Mesothelial cell of epicardium (in vitro differentiated cells): ENCODE measurements at regions not wholly inside any gene's neighbourhood (a gene's known extent, or its start where the extent isn't known, plus 50 kb on each side); places are given as distances from the start of the nearest gene placed in this dataset.
A peak's percentile ranks its signal among the peaks of the same experiment; 100 is the strongest.

Experiments used
- DNase-seq, 2 experiments: peaks; one replicate each; pipeline ENCODE4 v3.0.0; 2021; ENCODE audit warnings: low spot score in 2 of 2; ENCODE audit not compliant: unreplicated experiment in 2 of 2
- H3K27ac Mint-ChIP-seq: 2 replicates; pipeline ENCODE4 v1.8.0; 2021; ENCODE audit warnings: mixed read lengths
- H3K27me3 Mint-ChIP-seq: 2 replicates; pipeline ENCODE4 v1.8.0; 2021; ENCODE audit warnings: low read depth, mixed read lengths
- H3K36me3 Mint-ChIP-seq: 2 replicates; pipeline ENCODE4 v1.8.0; 2021; ENCODE audit warnings: mixed read lengths
- H3K4me1 Mint-ChIP-seq: 2 replicates; pipeline ENCODE4 v1.8.0; 2021; ENCODE audit warnings: mixed read lengths
- H3K4me3 Mint-ChIP-seq: 2 replicates; pipeline ENCODE4 v1.8.0; 2021; ENCODE audit warnings: mild to moderate bottlenecking, moderate library complexity, mixed read lengths
- H3K9me3 Mint-ChIP-seq: 2 replicates; pipeline ENCODE4 v1.8.0; 2021; ENCODE audit warnings: mixed read lengths
- TF ChIP-seq, protein P1 (sequence below): fragments of 200-600 bp; sonication (generic); IDR thresholded peaks from one replicate; pipeline ENCODE4 v1.5.0; 2021; ENCODE audit warnings: antibody characterized with exemption; ENCODE audit not compliant: unreplicated experiment

GRCh38 chr9:129332581-129332980 is 154.5 kb upstream of the IER5L start:
- TF ChIP-seq, protein P1, sequence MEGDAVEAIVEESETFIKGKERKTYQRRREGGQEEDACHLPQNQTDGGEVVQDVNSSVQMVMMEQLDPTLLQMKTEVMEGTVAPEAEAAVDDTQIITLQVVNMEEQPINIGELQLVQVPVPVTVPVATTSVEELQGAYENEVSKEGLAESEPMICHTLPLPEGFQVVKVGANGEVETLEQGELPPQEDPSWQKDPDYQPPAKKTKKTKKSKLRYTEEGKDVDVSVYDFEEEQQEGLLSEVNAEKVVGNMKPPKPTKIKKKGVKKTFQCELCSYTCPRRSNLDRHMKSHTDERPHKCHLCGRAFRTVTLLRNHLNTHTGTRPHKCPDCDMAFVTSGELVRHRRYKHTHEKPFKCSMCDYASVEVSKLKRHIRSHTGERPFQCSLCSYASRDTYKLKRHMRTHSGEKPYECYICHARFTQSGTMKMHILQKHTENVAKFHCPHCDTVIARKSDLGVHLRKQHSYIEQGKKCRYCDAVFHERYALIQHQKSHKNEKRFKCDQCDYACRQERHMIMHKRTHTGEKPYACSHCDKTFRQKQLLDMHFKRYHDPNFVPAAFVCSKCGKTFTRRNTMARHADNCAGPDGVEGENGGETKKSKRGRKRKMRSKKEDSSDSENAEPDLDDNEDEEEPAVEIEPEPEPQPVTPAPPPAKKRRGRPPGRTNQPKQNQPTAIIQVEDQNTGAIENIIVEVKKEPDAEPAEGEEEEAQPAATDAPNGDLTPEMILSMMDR, result no peak
- Mint-ChIP-seq H3K27ac (peak overlapping the region; percentile 97), H3K27me3 (no peaks in the 10 kb centered on the region), H3K4me1 (peaks cover 56% of the 10 kb centered on the region), H3K36me3 (no peaks in the 10 kb centered on the region), H3K4me3 (peak overlapping the region; percentile 23), H3K9me3 (peaks cover 9% of the 10 kb centered on the region)
- DNase-seq, result no peak

DNA sequence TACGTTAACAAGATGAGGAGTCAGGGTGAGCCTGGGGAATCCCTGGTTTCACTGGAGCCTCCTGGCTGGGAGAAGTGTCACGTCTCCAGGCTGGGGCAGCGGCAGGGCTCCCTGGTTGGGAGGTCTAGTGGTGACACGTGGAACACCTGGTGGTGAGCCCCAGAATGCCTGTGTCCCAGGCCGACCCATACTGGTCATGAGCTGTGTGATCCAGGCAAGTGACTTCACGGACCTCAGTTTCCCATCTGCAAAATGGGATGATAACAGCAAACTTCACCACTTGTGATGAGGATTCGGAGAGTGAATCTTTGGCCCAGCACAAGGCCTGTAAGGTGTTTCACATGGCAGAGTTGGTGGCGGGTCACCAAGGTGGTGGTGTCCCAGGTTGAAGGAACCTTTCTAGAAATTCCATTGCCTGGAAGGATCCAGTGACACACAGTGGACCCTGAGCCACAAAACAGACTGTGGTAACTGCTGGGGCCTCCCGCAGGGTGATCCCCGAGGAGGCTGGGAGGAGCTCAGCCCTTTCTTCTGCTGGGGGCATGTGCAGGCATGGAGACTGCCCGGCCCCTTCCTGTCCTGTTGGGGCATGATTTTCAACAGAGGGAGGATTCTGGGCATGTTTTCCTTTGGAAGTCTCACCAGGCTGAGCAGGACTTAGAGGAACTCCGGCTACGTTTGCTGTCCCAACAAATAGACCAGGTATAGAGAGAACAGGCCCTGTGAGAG is 153.9 kb upstream of the IER5L start:
- Mint-ChIP-seq H3K36me3 (no peaks in the 10 kb centered on the region), H3K4me3 (peak overlapping the region; percentile 23), H3K27ac (peak overlapping the region; percentile 97), H3K9me3 (peaks cover 9% of the 10 kb centered on the region), H3K27me3 (no peaks in the 10 kb centered on the region), H3K4me1 (peaks cover 54% of the 10 kb centered on the region)
- TF ChIP-seq, protein P1, result no peak
- no peak for DNase-seq

GRCh38 chr9:129331493-129331765 is 153.4 kb upstream of the IER5L start:
- no peaks in the 10 kb centered on the region for H3K36me3 Mint-ChIP-seq
- TF ChIP-seq, protein P1, result no peak
- H3K4me1 Mint-ChIP-seq, result peaks cover 54% of the 10 kb centered on the region
- peak overlapping the region; percentile 97 for H3K27ac Mint-ChIP-seq
- no peak for DNase-seq
- no peaks in the 10 kb centered on the region for H3K27me3 Mint-ChIP-seq
- H3K4me3 Mint-ChIP-seq, result no peak overlapping the region
- peaks cover 9% of the 10 kb centered on the region for H3K9me3 Mint-ChIP-seq

- Mint-ChIP-seq H3K9me3 (peaks cover 9% of the 10 kb centered on the region), H3K27me3 (no peaks in the 10 kb centered on the region), H3K4me3 (no peak overlapping the region), H3K4me1 (peaks cover 54% of the 10 kb centered on the region), H3K36me3 (no peaks in the 10 kb centered on the region), H3K27ac (peak overlapping the region; percentile 97)
- no peak for DNase-seq
- TF ChIP-seq, protein P1, result no peak
Observed at GRCh38 chr9:129330711-129331492, 152.8 kb upstream of the IER5L start.

DNA sequence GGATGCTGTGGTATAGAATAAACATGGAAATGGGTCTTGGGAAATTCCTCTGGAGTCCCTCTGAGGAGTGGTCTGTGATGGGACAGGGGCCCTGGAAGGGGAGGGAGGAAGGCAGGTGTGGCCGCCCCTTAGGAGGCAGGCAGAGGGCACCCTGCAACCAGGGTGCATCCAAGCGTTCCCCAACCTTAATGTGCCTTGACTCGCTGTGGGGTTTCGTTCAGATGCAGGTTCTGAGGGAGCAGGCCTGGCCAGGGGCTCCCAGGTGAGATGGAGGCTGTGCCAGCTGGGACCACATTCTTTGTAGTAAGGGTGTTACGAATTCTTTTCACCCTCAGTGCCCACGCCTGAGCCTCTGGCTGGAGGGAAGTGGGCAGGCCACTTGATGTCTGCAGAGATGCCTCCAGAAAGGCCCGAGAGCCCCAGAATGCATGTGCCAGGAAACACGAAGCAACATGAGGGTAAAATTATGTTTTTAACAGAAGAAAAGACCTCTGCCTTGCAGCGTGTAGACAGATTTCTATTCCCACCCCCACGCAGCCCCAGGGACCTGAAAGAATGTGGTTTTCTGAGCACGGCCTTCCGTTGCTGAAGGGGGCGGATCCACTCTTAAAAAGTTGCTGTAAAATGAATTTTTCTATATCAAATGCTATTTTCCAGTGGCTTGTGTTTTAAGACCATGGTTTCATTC is 150.4 kb upstream of the IER5L start:
- Mint-ChIP-seq H3K9me3 (peaks cover 9% of the 10 kb centered on the region), H3K4me3 (no peak overlapping the region), H3K4me1 (peaks cover 43% of the 10 kb centered on the region), H3K27me3 (no peaks in the 10 kb centered on the region), H3K36me3 (no peaks in the 10 kb centered on the region), H3K27ac (peak overlapping the region; percentile 78)
- TF ChIP-seq, protein P1, result no peak
- DNase-seq, result no peak
